ENCODE measurements at regions not wholly inside any gene's neighbourhood (a gene's known extent, or its start where the extent isn't known, plus 50 kb on each side); places are given as distances from the start of the nearest gene placed in this dataset.

- in situ Hi-C loops (cut with HindIII; ENCODE audit: extremely low pct_ligation_motif_present, low pct_unique_long_range_greater_than_20kb), result no loop called here
Observed at GRCh38 chr17:73701701-73702100, 57.5 kb upstream of the SDK2 start.

More at GRCh38 chr17:73701701-73702100, 57.5 kb upstream of the SDK2 start:
- BruUV-seq (replicated peaks), result no TSS peak
- ATAC-seq (no peak), FAIRE-seq (no peak), DNase-seq (ENCODE audit: low spot score) (no peak)
- Histone ChIP-seq H3K4me1 (ENCODE audit: insufficient read depth, low read length) (peaks cover 19% of the 10 kb centered on the region), H3K27ac (ENCODE audit: extremely low read length, insufficient read depth, low read length) (no peak overlapping the region), H3K79me2 (ENCODE audit: insufficient read depth, low read length) (no peaks in the 10 kb centered on the region), H3K27me3 (ENCODE audit: control insufficient read depth in 1 of 2, insufficient read depth in 2 of 2, low read length in 2 of 2) (peaks cover 0 to 3% of the 10 kb centered on the region in 2 experiments; a peak in 1 of 5 replicates), H2AFZ (ENCODE audit: low read length) (no peak overlapping the region), H3K4me2 (ENCODE audit: low read depth, low read length) (no peak overlapping the region), H3K9ac (ENCODE audit: insufficient read depth, low read depth, low read length) (no peak overlapping the region), H3K36me3 (replicated peaks in 1 of 2; ENCODE audit: control insufficient read depth in 1 of 2, insufficient read depth in 2 of 2, low read length in 2 of 2) (no peaks in the 10 kb centered on the region), H3K9me3 (ENCODE audit: low read length) (no peaks in the 10 kb centered on the region), H3K4me3 (replicated peaks in 1 of 3; ENCODE audit: insufficient read depth in 1 of 3, low read depth in 2 of 3, low read length in 3 of 3) (no peak overlapping the region), H4K20me1 (ENCODE audit: insufficient read depth, low read length) (no peaks in the 10 kb centered on the region)
- intact Hi-C loops (cut with micrococcal nuclease; ENCODE audit: unreplicated experiment), result no loop called here
- no peak for TF ChIP-seq BCLAF1 (IDR thresholded peaks at IDR 0.05)
- TF ChIP-seq, protein P1, sequence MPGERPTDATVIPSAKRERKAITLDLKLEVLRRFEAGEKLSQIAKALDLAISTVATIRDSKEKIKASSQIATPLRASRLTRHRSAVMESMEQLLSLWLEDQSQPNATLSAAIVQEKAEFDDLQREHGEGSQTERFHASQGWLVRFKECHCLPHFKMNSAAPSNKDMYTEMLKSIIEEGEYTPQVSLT (CRISPR knock-in tag; IDR thresholded peaks at IDR 0.05; ENCODE audit: borderline replicate concordance, low read depth), result no peak
- ChIA-PET POLR2A (no interaction called here), CTCF (ENCODE audit: low intra/inter-chr PET ratio, low total read pairs) (no interaction called here)
- WGBS (ENCODE audit: low lambda C conversion rate), result 57% methylated on average over 8 of the region's 8 CpGs

Data from HepG2 (cell line).